ENCODE measurements at regions not wholly inside any gene's neighbourhood (a gene's known extent, or its start where the extent isn't known, plus 50 kb on each side); places are given as distances from the start of the nearest gene placed in this dataset.
A peak's percentile ranks its signal among the peaks of the same experiment; 100 is the strongest.

DNA sequence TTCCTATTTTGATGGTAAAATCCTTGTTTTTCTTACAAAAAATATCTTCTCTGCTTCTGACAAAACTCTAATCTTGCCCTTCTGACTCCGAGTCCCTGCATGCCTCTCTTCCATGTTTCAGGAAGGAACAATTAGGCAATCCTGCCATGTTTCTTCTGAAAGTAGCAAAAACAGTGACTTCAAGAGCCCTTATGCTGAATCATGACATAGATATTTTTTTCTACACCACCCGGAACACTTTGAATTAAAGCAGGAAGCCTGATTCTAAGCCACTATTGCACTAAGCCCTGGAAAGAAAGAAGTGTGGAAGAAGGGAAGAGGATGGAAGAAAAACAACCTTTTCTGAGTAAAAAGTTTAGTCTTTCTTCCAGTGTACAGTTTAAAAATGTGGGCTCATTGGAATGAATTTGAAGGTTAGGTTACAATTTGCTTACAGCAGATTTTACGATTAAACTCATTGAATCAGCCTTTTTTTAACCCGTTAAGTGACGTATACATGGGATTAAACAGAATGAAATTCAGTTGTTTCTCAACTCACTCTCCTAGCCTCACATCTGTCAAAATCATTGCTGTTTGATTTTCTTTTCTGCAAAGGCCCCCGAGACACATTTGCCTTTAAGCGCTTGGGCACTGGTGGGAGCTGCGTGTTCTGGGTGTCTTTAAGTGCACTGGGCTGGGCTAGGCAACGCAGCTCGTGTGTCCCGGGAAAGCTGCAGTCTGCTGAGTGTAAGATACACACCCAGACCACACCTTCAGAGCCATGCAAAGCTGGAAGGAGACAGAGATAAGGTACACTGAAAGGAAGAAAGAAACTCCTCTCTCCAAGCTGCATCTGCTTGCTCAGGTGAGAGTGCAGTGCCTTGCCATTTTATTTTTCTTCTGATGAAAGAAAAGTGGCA, 159.4 kb upstream of the CITED2 start (continued):
- TF ChIP-seq, protein P1, sequence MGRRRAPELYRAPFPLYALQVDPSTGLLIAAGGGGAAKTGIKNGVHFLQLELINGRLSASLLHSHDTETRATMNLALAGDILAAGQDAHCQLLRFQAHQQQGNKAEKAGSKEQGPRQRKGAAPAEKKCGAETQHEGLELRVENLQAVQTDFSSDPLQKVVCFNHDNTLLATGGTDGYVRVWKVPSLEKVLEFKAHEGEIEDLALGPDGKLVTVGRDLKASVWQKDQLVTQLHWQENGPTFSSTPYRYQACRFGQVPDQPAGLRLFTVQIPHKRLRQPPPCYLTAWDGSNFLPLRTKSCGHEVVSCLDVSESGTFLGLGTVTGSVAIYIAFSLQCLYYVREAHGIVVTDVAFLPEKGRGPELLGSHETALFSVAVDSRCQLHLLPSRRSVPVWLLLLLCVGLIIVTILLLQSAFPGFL (CRISPR knock-in tag; IDR thresholded peaks at IDR 0.05), result 0 out of 2 replicates have a peak, but pooled peaks have one; percentile 62
- no peak for TF ChIP-seq ZC3H11A (IDR thresholded peaks at IDR 0.05; ENCODE audit: low read depth, low read length)
- no peak for TF ChIP-seq TCFL5 (CRISPR knock-in tag; conservative IDR thresholded peaks at IDR 0.05)
- TF ChIP-seq BCOR (IDR thresholded peaks at IDR 0.05), result peak; percentile 21; the same call in 1 of the 2 replicates
- TF ChIP-seq SMARCC2 (IDR thresholded peaks at IDR 0.05; ENCODE audit: low read depth), result no peak; the same call in 1 of the 2 replicates
- peak; percentile 83 for TF ChIP-seq CXXC5 (CRISPR knock-in tag; IDR thresholded peaks at IDR 0.05)
- TF ChIP-seq, protein P2, sequence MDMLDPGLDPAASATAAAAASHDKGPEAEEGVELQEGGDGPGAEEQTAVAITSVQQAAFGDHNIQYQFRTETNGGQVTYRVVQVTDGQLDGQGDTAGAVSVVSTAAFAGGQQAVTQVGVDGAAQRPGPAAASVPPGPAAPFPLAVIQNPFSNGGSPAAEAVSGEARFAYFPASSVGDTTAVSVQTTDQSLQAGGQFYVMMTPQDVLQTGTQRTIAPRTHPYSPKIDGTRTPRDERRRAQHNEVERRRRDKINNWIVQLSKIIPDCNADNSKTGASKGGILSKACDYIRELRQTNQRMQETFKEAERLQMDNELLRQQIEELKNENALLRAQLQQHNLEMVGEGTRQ (CRISPR knock-in tag; IDR thresholded peaks at IDR 0.05), result no peak
- TF ChIP-seq MYBL2 (IDR thresholded peaks at IDR 0.05; ENCODE audit: low read depth), result no peak
- no peak for TF ChIP-seq MYBL2 (CRISPR knock-in tag; IDR thresholded peaks at IDR 0.05; ENCODE audit: borderline replicate concordance)
- TF ChIP-seq RUNX1 (IDR thresholded peaks at IDR 0.05; ENCODE audit: low read depth), result no peak
- TF ChIP-seq RB1 (IDR thresholded peaks at IDR 0.05; ENCODE audit: low read depth), result peak; percentile 30; the same call in 1 of the 2 replicates
- no peak for TF ChIP-seq NBN (IDR thresholded peaks at IDR 0.05; ENCODE audit: low read depth)
- peak; percentile 28 to 47; a peak in 1 of 4 replicates for TF ChIP-seq TRIM24 (IDR thresholded peaks at IDR 0.05)
- TF ChIP-seq NFIC (IDR thresholded peaks at IDR 0.05), result peak; percentile 54
- no peak for TF ChIP-seq SMAD1 (IDR thresholded peaks at IDR 0.05; ENCODE audit: low read depth, low read length, partially characterized antibody)
- TF ChIP-seq ELK1 (CRISPR knock-in tag; IDR thresholded peaks at IDR 0.05), result no peak
- TF ChIP-seq CREM (IDR thresholded peaks at IDR 0.05; ENCODE audit: low read depth), result peak; percentile 61; the same call in 1 of the 2 replicates

Measured in K562 (cell line).